G401 (cell line): ENCODE measurements at regions not wholly inside any gene's neighbourhood (a gene's known extent, or its start where the extent isn't known, plus 50 kb on each side); places are given as distances from the start of the nearest gene placed in this dataset.

ENCODE experiments used
- DNase-seq: peaks from one replicate; pipeline ENCODE4 v3.0.0-alpha.2; 2015; ENCODE audit warnings: low spot score
- in situ Hi-C: cut with HindIII; loops from 2 replicates; pipeline ENCODE4 v1.10.0; 2016; ENCODE audit warnings: low sequenced_read_pairs, mixed read lengths

- in situ Hi-C loops = no loop called here
- DNase-seq = no peak
These were observed 329.8 kb downstream of the KLF5 start for GRCh38 chr13:73388586-73388985.

DNA sequence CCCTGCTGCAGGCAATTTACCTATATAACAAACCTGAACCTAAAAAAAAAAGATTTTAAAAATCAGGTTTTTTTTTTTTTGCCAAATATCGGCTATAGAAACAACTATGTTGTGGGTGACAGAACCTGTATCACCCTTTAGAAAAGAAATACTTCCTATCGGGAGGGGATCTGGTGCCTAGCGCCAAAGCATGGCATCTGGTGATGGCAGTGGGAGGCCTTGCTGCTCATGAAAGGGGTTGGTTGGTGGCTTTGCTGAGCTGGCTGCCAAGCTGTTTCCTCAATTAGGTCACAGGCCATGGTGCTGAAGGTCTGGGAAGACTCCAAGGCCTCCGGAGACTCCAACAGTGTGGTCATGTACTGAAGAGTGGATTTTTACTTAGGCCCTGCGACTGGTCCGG lies 328.5 kb downstream of the KLF5 start:
- DNase-seq = peak; percentile 69
- in situ Hi-C loops = no loop called here

GRCh38 chr13:73385848-73386247 lies 327.0 kb downstream of the KLF5 start:
- in situ Hi-C loops = no loop called here
- no peak for DNase-seq

- in situ Hi-C loops = no loop called here
These were observed 314.1 kb downstream of the KLF5 start for GRCh38 chr13:73372666-73373627.

GRCh38 chr13:73370066-73370465 lies 311.3 kb downstream of the KLF5 start:
- DNase-seq = no peak
- in situ Hi-C loops = no loop called here

More at GRCh38 chr13:73372666-73373627, 314.1 kb downstream of the KLF5 start:
- DNase-seq = no peak

- no peak for DNase-seq
- in situ Hi-C loops = no loop called here
These were observed 310.3 kb downstream of the KLF5 start for GRCh38 chr13:73369095-73369494.

DNA sequence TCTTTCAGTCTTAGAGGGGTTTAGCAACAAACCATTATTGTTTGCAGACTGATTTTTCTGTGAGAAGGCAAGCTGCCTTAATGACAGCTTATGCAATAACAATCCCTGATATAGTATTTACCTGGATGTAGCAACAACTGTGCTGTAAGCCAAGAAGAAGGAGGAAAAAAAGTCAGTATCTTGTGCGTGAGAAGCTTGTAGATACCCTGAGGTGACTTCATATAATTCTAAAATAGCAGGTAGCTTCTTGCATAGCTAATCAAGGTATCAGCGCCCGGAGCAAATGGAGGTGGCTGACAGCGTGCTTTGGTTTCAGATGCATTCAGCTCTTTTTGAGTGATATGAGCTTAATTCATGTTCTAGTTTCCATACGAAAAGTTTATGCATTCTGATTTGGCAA lies 309.8 kb downstream of the KLF5 start:
- in situ Hi-C loops = no loop called here
- no peak for DNase-seq

DNA sequence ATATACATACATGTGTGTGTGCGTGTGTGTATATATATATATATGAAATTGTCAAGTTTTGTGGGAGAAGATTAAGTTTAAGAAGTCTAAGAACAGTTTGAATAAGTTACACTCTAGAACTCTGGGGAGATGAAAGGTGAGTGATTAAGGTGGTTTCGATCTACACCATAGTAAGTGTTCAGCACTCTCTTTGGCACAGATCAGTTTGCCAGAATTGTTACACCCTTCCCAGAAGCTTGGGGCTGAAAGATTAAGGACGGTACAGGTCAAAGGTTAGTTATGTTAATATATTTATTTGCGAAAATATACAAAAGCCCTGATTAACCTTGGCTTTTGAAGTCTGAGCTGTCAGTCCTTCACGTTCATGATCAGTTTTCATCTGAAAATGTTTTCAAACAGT lies 309.1 kb downstream of the KLF5 start:
- DNase-seq = no peak
- in situ Hi-C loops = no loop called here

- in situ Hi-C loops = no loop called here
- DNase-seq = no peak
These were observed 307.4 kb downstream of the KLF5 start for GRCh38 chr13:73366241-73366640.

DNA sequence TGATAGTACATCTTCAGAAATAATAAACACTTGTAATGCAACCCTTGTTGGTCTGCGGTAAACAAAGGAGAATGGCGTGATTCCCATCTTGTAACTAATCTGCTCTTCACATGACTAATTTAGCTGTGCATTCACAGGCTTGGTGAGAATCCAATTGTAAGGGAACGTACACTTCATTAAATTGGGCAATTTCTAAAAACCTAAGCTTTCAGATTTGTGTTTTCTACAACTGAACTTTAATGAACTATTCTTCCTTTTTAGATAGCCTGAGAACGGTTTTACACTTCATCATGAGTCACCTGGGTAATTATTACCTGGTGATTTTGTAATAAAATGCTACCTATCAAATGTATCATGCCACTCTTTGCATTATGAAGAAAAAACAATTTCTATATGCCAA lies 306.9 kb downstream of the KLF5 start:
- in situ Hi-C loops = no loop called here
- DNase-seq = no peak

DNA sequence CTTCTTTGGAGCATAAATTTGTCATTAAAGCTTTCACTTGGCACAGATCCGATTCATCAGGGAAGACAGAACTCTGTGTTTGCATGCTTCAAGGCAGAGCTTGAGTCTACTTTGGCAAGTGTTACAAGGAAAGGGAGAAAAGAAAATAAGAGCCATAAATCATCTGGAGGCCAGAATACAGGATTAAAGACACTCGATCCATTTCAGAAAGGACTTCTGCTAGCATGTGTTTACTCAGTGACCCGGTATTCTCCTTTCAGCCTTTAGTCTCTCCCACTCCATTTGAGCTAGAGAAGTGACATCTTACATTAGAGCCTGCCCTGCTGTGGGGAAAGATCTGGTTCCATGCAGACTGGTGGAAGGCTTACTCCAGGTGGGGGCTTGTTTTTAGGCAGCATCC lies 306.4 kb downstream of the KLF5 start:
- in situ Hi-C loops = no loop called here
- no peak for DNase-seq

GRCh38 chr13:73364736-73365135 lies 305.9 kb downstream of the KLF5 start:
- no peak for DNase-seq
- in situ Hi-C loops = no loop called here

DNA sequence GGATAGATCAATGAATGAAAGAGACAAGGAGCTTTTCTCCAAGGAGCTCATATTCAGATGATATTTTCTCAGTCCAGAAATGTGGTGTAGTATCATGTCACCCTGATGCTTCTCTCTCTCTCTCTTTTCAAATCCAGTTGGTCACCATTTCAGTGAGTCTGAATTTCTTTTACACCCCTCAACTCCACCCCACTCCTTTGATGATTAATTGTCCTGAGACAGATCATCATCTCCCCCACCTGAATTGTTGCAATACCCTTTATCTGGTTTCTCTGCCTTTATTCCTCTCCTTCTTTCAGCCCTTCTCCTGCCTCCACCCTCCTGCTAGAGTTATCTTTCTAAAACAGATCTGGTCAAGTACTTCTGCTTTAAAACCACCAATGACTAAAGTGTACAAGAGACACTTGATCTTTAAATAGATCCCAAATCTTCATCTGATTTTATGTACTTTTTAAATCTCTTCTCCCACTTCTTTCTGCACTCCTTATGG lies 299.8 kb downstream of the KLF5 start:
- in situ Hi-C loops = no loop called here
- DNase-seq = no peak

DNA sequence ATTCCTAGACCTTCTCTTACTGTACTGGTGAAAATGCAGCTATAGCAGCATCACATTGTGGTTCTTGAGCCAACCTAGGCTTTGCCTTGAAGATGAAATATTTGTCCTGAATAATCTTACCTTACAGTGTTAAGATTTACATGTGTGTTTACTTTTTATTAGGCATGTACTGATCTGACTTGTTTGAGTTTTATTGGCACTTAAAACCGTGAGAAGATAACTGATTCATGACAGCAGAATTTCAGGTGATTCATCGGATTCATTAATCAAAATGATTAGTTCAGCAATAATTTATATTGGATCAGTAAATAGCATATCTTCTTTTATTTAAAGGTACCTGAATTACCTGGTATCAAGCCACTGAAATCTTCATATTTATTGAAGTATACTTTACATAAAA lies 296.3 kb downstream of the KLF5 start:
- no peak for DNase-seq
- in situ Hi-C loops = no loop called here

GRCh38 chr13:73351730-73352129 lies 292.9 kb downstream of the KLF5 start:
- DNase-seq = no peak
- in situ Hi-C loops = no loop called here

- DNase-seq = no peak
- in situ Hi-C loops = no loop called here
These were observed 282.9 kb downstream of the KLF5 start for GRCh38 chr13:73341748-73342147.

DNA sequence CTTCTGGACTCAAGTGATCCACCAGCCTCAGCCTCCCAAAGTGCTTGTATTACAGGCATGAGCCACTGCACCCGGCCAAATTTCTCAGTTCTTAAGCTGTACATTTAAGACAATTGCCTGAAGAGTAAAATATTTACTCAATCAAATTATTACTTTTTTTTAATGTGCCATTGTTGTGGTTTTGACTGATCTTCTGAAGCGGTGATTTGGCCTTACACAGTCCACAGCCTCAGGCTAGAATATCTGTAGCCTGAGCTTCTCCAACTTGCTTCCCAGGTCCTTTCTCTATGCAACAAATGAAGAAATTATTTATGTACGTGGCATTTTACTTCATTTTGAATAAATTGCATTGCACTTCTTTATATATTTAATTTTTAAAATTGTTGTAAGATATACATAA lies 281.3 kb downstream of the KLF5 start:
- in situ Hi-C loops = no loop called here
- no peak for DNase-seq

DNA sequence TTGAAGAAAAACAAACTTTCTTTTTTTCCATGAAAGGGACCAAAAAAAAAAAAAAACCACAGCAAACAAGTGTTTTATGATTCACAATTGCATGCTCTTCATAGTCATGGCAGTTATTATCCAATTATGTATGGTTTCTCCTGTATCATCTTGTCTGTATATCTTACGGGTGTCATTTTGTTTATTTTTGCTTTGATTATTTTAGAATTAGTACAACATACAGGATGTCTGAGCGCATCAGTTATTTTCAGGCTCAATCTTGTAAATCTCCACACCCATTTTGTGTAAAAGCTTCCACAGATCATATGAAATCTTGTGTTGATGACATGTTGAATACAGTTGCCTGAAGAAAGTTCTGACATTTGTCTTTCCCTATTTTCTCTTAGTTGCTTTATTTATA lies 280.3 kb downstream of the KLF5 start:
- in situ Hi-C loops = no loop called here
- no peak for DNase-seq

GRCh38 chr13:73338389-73338788 lies 279.6 kb downstream of the KLF5 start:
- DNase-seq = no peak
- in situ Hi-C loops = no loop called here

GRCh38 chr13:73337532-73337931 lies 278.7 kb downstream of the KLF5 start:
- DNase-seq = no peak
- in situ Hi-C loops = no loop called here

GRCh38 chr13:73336773-73337172 lies 278.0 kb downstream of the KLF5 start:
- in situ Hi-C loops = no loop called here
- no peak for DNase-seq
